Thoracic aorta (tissue), 2 donors: ENCODE measurements at regions not wholly inside any gene's neighbourhood (a gene's known extent, or its start where the extent isn't known, plus 50 kb on each side); places are given as distances from the start of the nearest gene placed in this dataset.

Experiments used
- ATAC-seq: fragments of 150-250 bp; one replicate; pipeline ENCODE4 v1.8.0; 2017; ENCODE audit warnings: low read depth; ENCODE audit not compliant: insufficient number of reproducible peaks, low FRiP score
- DNase-seq: peaks from one replicate; pipeline ENCODE4 v3.0.0-alpha.2; 2020; ENCODE audit warnings: low spot score
- H3K27ac ChIP-seq, 2 donors: fragments of 200-600 bp; sonication (generic); 1 replicate in 1 of 2; 2 replicates in 1 of 2; pipeline ENCODE4 v1.5.1; 2016; ENCODE audit warnings: mild to moderate bottlenecking in 2 of 2, moderate library complexity in 2 of 2
- H3K27me3 ChIP-seq: fragments of 200-600 bp; sonication (generic); replicated peaks from 2 replicates; pipeline ENCODE4 v1.6.0; 2016; ENCODE audit warnings: mild to moderate bottlenecking; ENCODE audit not compliant: insufficient read depth
- H3K36me3 ChIP-seq: fragments of 200-600 bp; sonication (generic); one replicate; pipeline ENCODE4 v1.5.1; 2016
- H3K4me1 ChIP-seq, 2 donors: fragments of 200-600 bp; sonication (generic); 1 replicate in 1 of 2; 2 replicates in 1 of 2; pipeline versions ENCODE4 v1.5.1 to v1.6.0; 2016; ENCODE audit warnings: low read depth in 2 of 2, mild to moderate bottlenecking in 1 of 2; ENCODE audit not compliant: control insufficient read depth in 1 of 2
- H3K4me3 ChIP-seq: fragments of 200-600 bp; sonication (generic); 2 replicates; pipeline ENCODE4 v1.5.1; 2016; ENCODE audit warnings: mild to moderate bottlenecking
- H3K9me3 ChIP-seq: fragments of 200-600 bp; sonication (generic); 2 replicates; pipeline ENCODE4 v1.5.1; 2016
- CTCF ChIP-seq: fragments of 200-600 bp; sonication (generic); IDR thresholded peaks from one replicate; pipeline ENCODE4 v1.5.1; 2019; ENCODE audit warnings: antibody characterized with exemption

DNA sequence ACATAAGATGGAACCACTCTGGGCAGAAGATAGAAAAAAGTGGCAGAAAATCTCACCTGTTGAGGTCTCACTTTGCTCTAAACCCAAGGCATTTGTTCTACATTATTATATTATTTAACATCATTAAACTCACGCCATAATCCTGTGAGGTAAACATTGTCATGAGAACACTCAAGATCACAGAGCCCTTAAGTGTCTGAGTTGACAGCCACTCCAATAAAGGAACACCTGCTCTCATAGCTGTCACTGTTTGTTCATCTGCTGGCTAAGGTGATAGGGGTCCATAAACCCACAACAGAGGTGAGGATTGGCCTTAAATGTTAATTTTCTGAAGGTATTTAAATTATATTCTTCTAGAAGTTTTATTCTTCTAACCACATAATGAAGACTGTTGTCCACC, 439.7 kb downstream of the RIT2 start:
- ATAC-seq (no peak), DNase-seq (no peak)
- Histone ChIP-seq H3K27me3 (no peaks in the 10 kb centered on the region), H3K4me3 (no peak overlapping the region), H3K27ac (no peak overlapping the region), H3K9me3 (no peaks in the 10 kb centered on the region), H3K4me1 (no peaks in the 10 kb centered on the region), H3K36me3 (no peaks in the 10 kb centered on the region)
- TF ChIP-seq CTCF, result no peak

DNA sequence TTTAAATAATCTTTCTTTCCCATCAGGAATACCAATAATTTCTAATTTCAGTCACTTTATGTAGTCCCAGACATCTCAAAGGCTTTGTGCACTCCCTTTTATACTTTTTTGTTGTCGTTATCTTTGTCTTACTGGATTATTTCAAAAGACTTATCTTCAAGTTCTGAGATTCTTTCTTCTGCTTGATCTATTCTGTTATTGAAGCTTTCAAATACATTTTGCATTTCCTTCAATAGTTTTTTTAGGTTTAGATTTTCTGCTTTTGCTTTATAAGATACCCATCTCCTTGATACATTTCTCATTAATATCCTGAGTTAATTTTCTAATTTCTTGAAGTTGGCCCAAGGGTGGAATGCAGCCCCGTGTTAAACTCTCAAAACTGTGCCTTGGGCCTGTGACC, 432.4 kb downstream of the RIT2 start:
- DNase-seq, result no peak

GRCh38 chr18:42689310-42689709, 426.2 kb downstream of the RIT2 start:
- no peak for ATAC-seq
- Histone ChIP-seq H3K27me3 (no peaks in the 10 kb centered on the region), H3K4me3 (no peak overlapping the region), H3K9me3 (no peaks in the 10 kb centered on the region), H3K36me3 (no peaks in the 10 kb centered on the region), H3K4me1 (no peaks in the 10 kb centered on the region), H3K27ac (no peak overlapping the region)
- no peak for TF ChIP-seq CTCF
- DNase-seq, result no peak

More for the DNA sequence above, 432.4 kb downstream of the RIT2 start:
- TF ChIP-seq CTCF, result no peak
- no peak for ATAC-seq
- H3K4me3 ChIP-seq, result no peak overlapping the region
- H3K4me1 ChIP-seq, result no peaks in the 10 kb centered on the region
- no peaks in the 10 kb centered on the region for H3K27me3 ChIP-seq
- no peak overlapping the region for H3K27ac ChIP-seq
- H3K9me3 ChIP-seq, result peaks cover 4% of the 10 kb centered on the region
- no peaks in the 10 kb centered on the region for H3K36me3 ChIP-seq
